ENCODE measurements at regions not wholly inside any gene's neighbourhood (a gene's known extent, or its start where the extent isn't known, plus 50 kb on each side); places are given as distances from the start of the nearest gene placed in this dataset.

DNA sequence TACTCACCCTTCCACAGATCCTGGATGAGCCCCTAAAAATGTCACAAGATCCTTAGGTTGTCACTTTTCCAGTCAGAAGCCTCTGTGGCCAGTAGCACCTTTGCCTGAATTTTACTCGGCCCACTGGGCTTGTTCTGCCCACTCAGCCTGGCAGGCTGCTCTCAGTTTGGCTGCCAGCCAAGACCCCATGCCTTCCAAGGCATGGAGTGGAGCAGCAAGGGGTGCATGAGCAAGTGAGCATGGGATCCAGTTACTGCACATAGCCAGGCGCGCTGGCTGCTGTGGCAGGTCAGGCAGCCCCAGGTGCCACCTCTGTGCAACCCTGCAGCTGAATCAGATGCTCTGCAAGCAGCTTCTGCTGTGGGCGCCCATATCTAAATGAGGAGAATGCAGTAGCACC, 79.3 kb downstream of the CGGBP1 start:
- TF ChIP-seq, protein P1, sequence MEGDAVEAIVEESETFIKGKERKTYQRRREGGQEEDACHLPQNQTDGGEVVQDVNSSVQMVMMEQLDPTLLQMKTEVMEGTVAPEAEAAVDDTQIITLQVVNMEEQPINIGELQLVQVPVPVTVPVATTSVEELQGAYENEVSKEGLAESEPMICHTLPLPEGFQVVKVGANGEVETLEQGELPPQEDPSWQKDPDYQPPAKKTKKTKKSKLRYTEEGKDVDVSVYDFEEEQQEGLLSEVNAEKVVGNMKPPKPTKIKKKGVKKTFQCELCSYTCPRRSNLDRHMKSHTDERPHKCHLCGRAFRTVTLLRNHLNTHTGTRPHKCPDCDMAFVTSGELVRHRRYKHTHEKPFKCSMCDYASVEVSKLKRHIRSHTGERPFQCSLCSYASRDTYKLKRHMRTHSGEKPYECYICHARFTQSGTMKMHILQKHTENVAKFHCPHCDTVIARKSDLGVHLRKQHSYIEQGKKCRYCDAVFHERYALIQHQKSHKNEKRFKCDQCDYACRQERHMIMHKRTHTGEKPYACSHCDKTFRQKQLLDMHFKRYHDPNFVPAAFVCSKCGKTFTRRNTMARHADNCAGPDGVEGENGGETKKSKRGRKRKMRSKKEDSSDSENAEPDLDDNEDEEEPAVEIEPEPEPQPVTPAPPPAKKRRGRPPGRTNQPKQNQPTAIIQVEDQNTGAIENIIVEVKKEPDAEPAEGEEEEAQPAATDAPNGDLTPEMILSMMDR (IDR thresholded peaks at IDR 0.05; ENCODE audit: borderline replicate concordance, extremely low read depth, low read length, poor library complexity, severe bottlenecking): no peak
- no peak for TF ChIP-seq EZH2 (IDR thresholded peaks at IDR 0.05; ENCODE audit: borderline replicate concordance, low read depth, low read length, severe bottlenecking)
- no peak overlapping the region for H3K27ac ChIP-seq (ENCODE audit: low read length)
- H3K27me3 ChIP-seq (ENCODE audit: insufficient read depth, low read length, poor library complexity): no peaks in the 10 kb centered on the region
- H3K4me1 ChIP-seq (ENCODE audit: insufficient read depth, low read length): no peaks in the 10 kb centered on the region
- no peaks in the 10 kb centered on the region for H3K36me3 ChIP-seq (ENCODE audit: insufficient read depth, low read length)
- H3K4me3 ChIP-seq (ENCODE audit: low read depth in 1 of 2, low read length in 2 of 2): no peak overlapping the region
- DNase-seq (no peak), ATAC-seq (ENCODE audit: insufficient read depth, low read depth) (no peak)
- H4K20me1 ChIP-seq (ENCODE audit: insufficient read depth, low read length): no peaks in the 10 kb centered on the region
- no peak overlapping the region for H3K9ac ChIP-seq (ENCODE audit: low read depth, low read length)
- H3K79me2 ChIP-seq (ENCODE audit: insufficient read depth, low read length): no peaks in the 10 kb centered on the region
- no peak overlapping the region for H2AFZ ChIP-seq (ENCODE audit: low read depth, low read length)
- peaks cover 15% of the 10 kb centered on the region for H3K9me3 ChIP-seq (ENCODE audit: insufficient read depth, low read length, severe bottlenecking)
- no peak overlapping the region for H3K4me2 ChIP-seq (ENCODE audit: insufficient read depth, low read length)

DNA sequence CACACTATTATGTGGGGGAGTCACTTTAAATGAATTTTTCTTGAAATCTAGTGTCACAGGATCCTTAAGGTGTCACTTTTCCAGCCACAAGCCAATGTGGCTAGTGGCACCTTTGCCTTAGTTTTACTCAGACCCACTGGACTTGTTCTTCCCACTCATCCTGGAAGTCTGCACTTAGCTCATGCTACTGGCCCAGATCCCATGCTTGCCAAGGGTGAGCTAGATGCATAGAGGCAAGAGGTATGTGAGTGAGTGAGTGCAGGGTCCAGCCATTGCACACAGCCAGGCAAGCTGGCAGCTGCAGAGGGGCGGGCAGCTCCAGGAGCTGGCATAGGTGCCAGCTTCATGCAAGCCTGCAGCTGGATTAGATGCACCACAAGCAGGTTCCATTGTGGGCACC, 81.0 kb downstream of the CGGBP1 start:
- TF ChIP-seq, protein P1 (IDR thresholded peaks at IDR 0.05; ENCODE audit: borderline replicate concordance, extremely low read depth, low read length, poor library complexity, severe bottlenecking): no peak
- no peak for TF ChIP-seq EZH2 (IDR thresholded peaks at IDR 0.05; ENCODE audit: borderline replicate concordance, low read depth, low read length, severe bottlenecking)
- Histone ChIP-seq H3K27ac (ENCODE audit: low read length) (no peak overlapping the region), H3K36me3 (ENCODE audit: insufficient read depth, low read length) (no peaks in the 10 kb centered on the region), H4K20me1 (ENCODE audit: insufficient read depth, low read length) (no peaks in the 10 kb centered on the region), H3K4me2 (ENCODE audit: insufficient read depth, low read length) (no peak overlapping the region), H3K4me3 (ENCODE audit: low read depth in 1 of 2, low read length in 2 of 2) (no peak overlapping the region), H3K9me3 (ENCODE audit: insufficient read depth, low read length, severe bottlenecking) (peaks cover 15% of the 10 kb centered on the region), H3K79me2 (ENCODE audit: insufficient read depth, low read length) (no peaks in the 10 kb centered on the region), H2AFZ (ENCODE audit: low read depth, low read length) (no peak overlapping the region), H3K27me3 (ENCODE audit: insufficient read depth, low read length, poor library complexity) (no peaks in the 10 kb centered on the region), H3K9ac (ENCODE audit: low read depth, low read length) (no peak overlapping the region), H3K4me1 (ENCODE audit: insufficient read depth, low read length) (no peaks in the 10 kb centered on the region)
- no peak for DNase-seq
- no peak for ATAC-seq (ENCODE audit: insufficient read depth, low read depth)

DNA sequence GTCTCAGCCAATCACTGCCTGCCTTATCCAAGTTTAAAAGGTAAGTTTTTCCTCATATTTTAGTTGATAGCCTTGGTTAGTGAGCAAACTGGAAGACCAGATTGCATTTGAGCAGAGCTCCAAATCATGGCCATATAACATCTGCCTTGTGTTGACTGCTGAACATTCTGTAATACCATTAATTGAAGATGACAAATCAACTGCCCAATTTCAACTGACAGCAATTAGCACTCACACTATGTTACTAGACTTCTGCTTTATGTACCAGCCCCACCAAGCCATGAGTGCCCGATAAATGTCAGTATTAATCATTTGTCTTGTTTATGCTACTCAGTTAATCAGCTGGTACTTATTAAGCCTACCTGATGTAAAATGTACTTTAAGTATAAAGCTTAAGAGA, 83.1 kb downstream of the CGGBP1 start:
- DNase-seq (no peak), ATAC-seq (ENCODE audit: insufficient read depth, low read depth) (no peak)
- no peaks in the 10 kb centered on the region for H4K20me1 ChIP-seq (ENCODE audit: insufficient read depth, low read length)
- no peak for TF ChIP-seq EZH2 (IDR thresholded peaks at IDR 0.05; ENCODE audit: borderline replicate concordance, low read depth, low read length, severe bottlenecking)
- TF ChIP-seq, protein P1 (IDR thresholded peaks at IDR 0.05; ENCODE audit: borderline replicate concordance, extremely low read depth, low read length, poor library complexity, severe bottlenecking): no peak
- no peaks in the 10 kb centered on the region for H3K4me1 ChIP-seq (ENCODE audit: insufficient read depth, low read length)
- H2AFZ ChIP-seq (ENCODE audit: low read depth, low read length): no peak overlapping the region
- H3K27me3 ChIP-seq (ENCODE audit: insufficient read depth, low read length, poor library complexity): no peaks in the 10 kb centered on the region
- no peaks in the 10 kb centered on the region for H3K79me2 ChIP-seq (ENCODE audit: insufficient read depth, low read length)
- no peak overlapping the region for H3K4me2 ChIP-seq (ENCODE audit: insufficient read depth, low read length)
- H3K36me3 ChIP-seq (ENCODE audit: insufficient read depth, low read length): no peaks in the 10 kb centered on the region
- peaks cover 12% of the 10 kb centered on the region for H3K9me3 ChIP-seq (ENCODE audit: insufficient read depth, low read length, severe bottlenecking)
- no peak overlapping the region for H3K9ac ChIP-seq (ENCODE audit: low read depth, low read length)
- H3K27ac ChIP-seq (ENCODE audit: low read length): no peak overlapping the region
- H3K4me3 ChIP-seq (ENCODE audit: low read depth in 1 of 2, low read length in 2 of 2): no peak overlapping the region

DNA sequence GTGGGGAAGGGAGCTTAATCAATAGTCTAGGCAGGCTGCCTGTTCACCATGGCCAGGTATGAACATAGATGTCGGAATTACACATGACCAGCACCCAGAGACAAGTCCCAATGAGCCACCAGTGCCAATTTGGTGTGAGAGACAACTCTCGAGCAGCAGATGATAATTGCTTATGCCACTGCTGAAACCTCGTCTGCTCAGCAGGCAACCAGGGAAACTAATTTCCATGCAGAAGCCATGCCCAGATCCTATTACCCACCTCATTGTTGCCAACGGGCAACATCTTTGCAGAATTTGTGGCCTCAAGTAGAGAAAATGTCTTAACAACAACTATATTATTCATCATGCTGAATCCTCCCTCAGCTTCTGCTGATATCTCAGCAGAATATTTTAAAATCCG, 84.9 kb downstream of the CGGBP1 start:
- H3K9me3 ChIP-seq (ENCODE audit: insufficient read depth, low read length, severe bottlenecking): no peaks in the 10 kb centered on the region
- H3K79me2 ChIP-seq (ENCODE audit: insufficient read depth, low read length): no peaks in the 10 kb centered on the region
- H3K4me1 ChIP-seq (ENCODE audit: insufficient read depth, low read length): no peaks in the 10 kb centered on the region
- H3K4me2 ChIP-seq (ENCODE audit: insufficient read depth, low read length): no peak overlapping the region
- H2AFZ ChIP-seq (ENCODE audit: low read depth, low read length): no peak overlapping the region
- ATAC-seq (ENCODE audit: insufficient read depth, low read depth) (no peak), DNase-seq (no peak)
- no peak for TF ChIP-seq EZH2 (IDR thresholded peaks at IDR 0.05; ENCODE audit: borderline replicate concordance, low read depth, low read length, severe bottlenecking)
- TF ChIP-seq, protein P1 (IDR thresholded peaks at IDR 0.05; ENCODE audit: borderline replicate concordance, extremely low read depth, low read length, poor library complexity, severe bottlenecking): no peak
- no peak overlapping the region for H3K4me3 ChIP-seq (ENCODE audit: low read depth in 1 of 2, low read length in 2 of 2)
- H3K36me3 ChIP-seq (ENCODE audit: insufficient read depth, low read length): no peaks in the 10 kb centered on the region
- H4K20me1 ChIP-seq (ENCODE audit: insufficient read depth, low read length): no peaks in the 10 kb centered on the region
- H3K27me3 ChIP-seq (ENCODE audit: insufficient read depth, low read length, poor library complexity): no peaks in the 10 kb centered on the region
- no peak overlapping the region for H3K27ac ChIP-seq (ENCODE audit: low read length)
- no peak overlapping the region for H3K9ac ChIP-seq (ENCODE audit: low read depth, low read length)

All from DND-41 (cell line).